ENCODE measurements at regions not wholly inside any gene's neighbourhood (a gene's known extent, or its start where the extent isn't known, plus 50 kb on each side); places are given as distances from the start of the nearest gene placed in this dataset.

DNA sequence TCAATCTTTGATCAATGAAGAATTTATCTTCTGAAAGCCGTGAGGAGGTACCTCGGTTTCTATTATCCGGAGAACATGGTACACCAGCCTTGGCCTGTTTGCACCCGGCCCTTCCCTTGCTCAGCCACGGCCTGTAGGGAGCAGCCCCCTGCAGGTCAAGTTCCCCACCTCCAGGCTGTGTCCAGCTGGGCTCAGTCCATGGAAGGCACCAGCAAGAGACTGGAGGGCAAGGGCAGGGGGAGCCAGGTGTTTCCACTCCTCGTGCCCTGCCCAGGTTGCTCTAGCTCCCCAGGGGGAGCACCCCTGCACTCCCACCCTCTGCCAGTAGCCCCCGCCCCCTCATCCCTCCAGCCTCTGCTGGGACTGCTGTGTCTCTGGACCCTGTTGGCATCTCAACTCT lies 87.3 kb upstream of the ADAMTS2 start:
- no peak for ATAC-seq
- TF ChIP-seq POLR2AphosphoS5 (IDR thresholded peaks at IDR 0.05) (no peak), EP300 (IDR thresholded peaks at IDR 0.05) (no peak), POLR2A (IDR thresholded peaks at IDR 0.05) (no peak)
- TF ChIP-seq, protein P1, sequence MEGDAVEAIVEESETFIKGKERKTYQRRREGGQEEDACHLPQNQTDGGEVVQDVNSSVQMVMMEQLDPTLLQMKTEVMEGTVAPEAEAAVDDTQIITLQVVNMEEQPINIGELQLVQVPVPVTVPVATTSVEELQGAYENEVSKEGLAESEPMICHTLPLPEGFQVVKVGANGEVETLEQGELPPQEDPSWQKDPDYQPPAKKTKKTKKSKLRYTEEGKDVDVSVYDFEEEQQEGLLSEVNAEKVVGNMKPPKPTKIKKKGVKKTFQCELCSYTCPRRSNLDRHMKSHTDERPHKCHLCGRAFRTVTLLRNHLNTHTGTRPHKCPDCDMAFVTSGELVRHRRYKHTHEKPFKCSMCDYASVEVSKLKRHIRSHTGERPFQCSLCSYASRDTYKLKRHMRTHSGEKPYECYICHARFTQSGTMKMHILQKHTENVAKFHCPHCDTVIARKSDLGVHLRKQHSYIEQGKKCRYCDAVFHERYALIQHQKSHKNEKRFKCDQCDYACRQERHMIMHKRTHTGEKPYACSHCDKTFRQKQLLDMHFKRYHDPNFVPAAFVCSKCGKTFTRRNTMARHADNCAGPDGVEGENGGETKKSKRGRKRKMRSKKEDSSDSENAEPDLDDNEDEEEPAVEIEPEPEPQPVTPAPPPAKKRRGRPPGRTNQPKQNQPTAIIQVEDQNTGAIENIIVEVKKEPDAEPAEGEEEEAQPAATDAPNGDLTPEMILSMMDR (IDR thresholded peaks at IDR 0.05), result no peak
- H3K27ac ChIP-seq, result no peak overlapping the region

DNA sequence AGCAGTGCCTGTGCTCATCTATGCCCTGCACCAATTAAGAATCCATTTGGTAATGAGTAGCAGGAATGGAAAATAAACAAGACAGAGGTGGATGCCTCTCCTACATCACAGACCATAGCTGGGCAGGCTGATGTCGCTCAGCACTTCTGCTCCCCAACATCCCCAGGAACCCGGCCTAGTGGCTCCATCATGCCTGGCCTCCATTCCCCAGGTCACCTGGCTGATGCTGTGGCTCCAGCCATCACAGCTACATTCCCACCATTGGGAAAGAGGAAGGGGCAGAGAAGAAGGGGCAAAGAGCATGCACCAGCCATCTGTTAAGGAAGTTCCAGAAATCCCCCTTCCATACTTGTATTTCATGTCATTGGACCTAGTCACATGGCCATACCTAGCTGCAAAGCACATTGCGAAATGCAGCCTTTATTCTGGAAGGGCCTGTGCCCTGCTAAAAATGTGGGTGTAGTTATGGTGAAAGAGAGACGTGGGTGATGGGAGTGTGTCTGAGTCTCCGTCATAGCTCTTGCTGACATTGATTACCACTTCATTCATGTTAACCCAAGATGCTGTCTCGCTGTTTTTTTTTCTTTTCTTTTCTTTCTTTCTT lies 86.1 kb upstream of the ADAMTS2 start:
- Histone ChIP-seq H3K36me3 (no peaks in the 10 kb centered on the region), H3K27ac (no peak overlapping the region), H3K4me1 (no peaks in the 10 kb centered on the region), H3K4me3 (no peak overlapping the region), H3K9me3 (peaks cover 0 to 14% (median 0%) of the 10 kb centered on the region in 3 donors), H3K27me3 (peaks cover 14% of the 10 kb centered on the region)
- no peak for ATAC-seq
- 79 to 83% methylated on average over 4 to 5 of the region's 6 CpGs for WGBS, 2 donors (ENCODE audit: low coverage in 1 of 2)
- no peak for TF ChIP-seq POLR2A (IDR thresholded peaks at IDR 0.05)
- TF ChIP-seq POLR2AphosphoS5 (IDR thresholded peaks at IDR 0.05), result no peak
- no peak for TF ChIP-seq EP300 (IDR thresholded peaks at IDR 0.05)
- TF ChIP-seq, protein P1 (IDR thresholded peaks at IDR 0.05), result no peak

More for the DNA sequence above, 87.3 kb upstream of the ADAMTS2 start:
- Histone ChIP-seq H3K4me3 (no peak overlapping the region), H3K27me3 (peaks cover 12% of the 10 kb centered on the region), H3K36me3 (no peaks in the 10 kb centered on the region), H3K4me1 (no peaks in the 10 kb centered on the region), H3K9me3 (peaks cover 0 to 14% (median 0%) of the 10 kb centered on the region in 3 donors)
- 40 to 76% methylated on average over 1 to 3 of the region's 7 CpGs for WGBS, 2 donors (ENCODE audit: low coverage in 1 of 2)

DNA sequence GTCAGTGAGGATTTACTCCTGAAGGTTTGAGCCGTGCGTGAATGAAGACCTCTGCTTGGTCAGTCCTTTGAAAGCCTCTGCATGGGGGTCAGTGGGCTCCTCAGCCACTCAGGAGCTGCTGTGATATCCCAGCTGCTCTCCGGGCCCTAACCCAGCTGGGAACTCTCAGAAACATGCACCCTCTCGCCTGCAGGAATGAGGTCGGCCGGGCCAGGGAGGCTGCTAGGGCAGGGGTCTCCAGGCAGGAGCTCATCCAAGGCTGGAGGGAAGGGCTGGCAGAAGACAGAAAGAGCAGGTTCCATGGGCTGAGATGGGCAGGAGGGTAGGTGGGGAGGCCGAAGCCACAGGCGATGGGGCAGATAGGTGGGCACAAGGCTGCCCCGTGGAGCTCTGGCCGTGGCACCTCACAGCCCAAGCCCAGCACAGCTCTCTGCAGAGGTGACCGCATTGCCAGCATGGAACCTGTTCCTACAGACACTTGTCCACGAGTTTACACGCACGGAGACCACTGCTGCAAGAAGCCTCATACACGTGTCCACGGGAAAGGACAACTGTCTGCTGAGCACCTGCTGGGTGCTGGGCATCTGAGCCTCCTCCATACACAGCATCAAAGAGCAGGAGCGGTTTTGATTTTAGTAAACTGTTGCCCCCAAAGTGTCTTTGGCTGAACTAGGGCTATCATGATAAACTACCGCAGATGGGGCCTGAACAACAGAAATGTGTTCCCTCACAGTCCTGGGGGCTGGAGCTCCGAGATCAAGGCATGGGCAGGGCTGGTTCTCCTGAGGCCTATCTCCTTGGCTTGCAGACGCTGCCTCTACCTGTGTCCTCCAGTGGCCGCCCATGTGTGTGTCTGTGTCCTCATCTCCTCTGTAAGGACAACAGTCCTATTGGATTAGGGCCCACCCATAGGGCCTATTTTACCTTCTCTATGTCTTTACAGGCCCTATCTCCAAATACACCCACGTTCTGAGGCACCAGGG lies 85.2 kb upstream of the ADAMTS2 start:
- H3K27me3 ChIP-seq, result peaks cover 10% of the 10 kb centered on the region
- WGBS, 2 donors (ENCODE audit: low coverage in 1 of 2), result 60 to 80% methylated on average over 1 to 4 of the region's 22 CpGs
- H3K4me1 ChIP-seq, result no peaks in the 10 kb centered on the region
- ATAC-seq, result no peak
- no peak overlapping the region for H3K4me3 ChIP-seq
- no peaks in the 10 kb centered on the region for H3K36me3 ChIP-seq
- H3K9me3 ChIP-seq, result peaks cover 0 to 14% (median 0%) of the 10 kb centered on the region in 3 donors
- no peak overlapping the region for H3K27ac ChIP-seq
- TF ChIP-seq POLR2AphosphoS5 (IDR thresholded peaks at IDR 0.05) (no peak), EP300 (IDR thresholded peaks at IDR 0.05) (no peak), POLR2A (IDR thresholded peaks at IDR 0.05) (no peak)
- TF ChIP-seq, protein P1 (IDR thresholded peaks at IDR 0.05), result no peak

DNA sequence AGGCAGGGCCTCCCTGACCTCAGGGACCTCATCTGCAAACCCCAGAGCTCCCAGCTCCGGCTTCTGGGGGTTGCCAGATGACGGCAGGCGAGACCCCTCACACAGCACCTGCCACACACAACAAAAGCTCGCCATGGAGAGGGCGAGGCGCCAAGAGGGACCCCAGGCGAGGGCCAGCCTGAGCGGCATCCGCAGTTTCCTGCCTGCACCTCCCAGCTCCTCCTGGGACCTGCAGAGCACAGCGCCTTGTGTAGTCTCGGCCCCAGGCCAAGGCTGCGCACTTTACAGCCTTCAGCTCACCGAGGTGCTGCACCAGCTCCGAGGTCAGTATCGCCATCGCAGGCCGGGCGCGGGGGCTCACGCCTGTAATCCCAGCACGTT lies 82.4 kb upstream of the ADAMTS2 start:
- peaks cover 0 to 14% (median 0%) of the 10 kb centered on the region in 3 donors for H3K9me3 ChIP-seq

More for the DNA sequence above, 82.4 kb upstream of the ADAMTS2 start:
- no CpG with 5 or more reads among the region's 21 CpGs for WGBS, 2 donors (ENCODE audit: low coverage in 1 of 2)
- TF ChIP-seq, protein P1 (IDR thresholded peaks at IDR 0.05), result no peak
- no peak for TF ChIP-seq POLR2AphosphoS5 (IDR thresholded peaks at IDR 0.05)
- ATAC-seq, result no peak
- no peak overlapping the region for H3K27ac ChIP-seq
- H3K4me1 ChIP-seq, result no peaks in the 10 kb centered on the region
- peaks cover 16% of the 10 kb centered on the region for H3K27me3 ChIP-seq
- no peak overlapping the region for H3K4me3 ChIP-seq
- H3K36me3 ChIP-seq, result no peaks in the 10 kb centered on the region

All from gastroesophageal sphincter (tissue), 4 donors.